RPMI8226 (cell line): ENCODE measurements at regions not wholly inside any gene's neighbourhood (a gene's known extent, or its start where the extent isn't known, plus 50 kb on each side); places are given as distances from the start of the nearest gene placed in this dataset.
A peak's percentile ranks its signal among the peaks of the same experiment; 100 is the strongest.

Experiments
- DNase-seq: peaks from one replicate; pipeline ENCODE4 v3.0.0-alpha.2; 2015

DNA sequence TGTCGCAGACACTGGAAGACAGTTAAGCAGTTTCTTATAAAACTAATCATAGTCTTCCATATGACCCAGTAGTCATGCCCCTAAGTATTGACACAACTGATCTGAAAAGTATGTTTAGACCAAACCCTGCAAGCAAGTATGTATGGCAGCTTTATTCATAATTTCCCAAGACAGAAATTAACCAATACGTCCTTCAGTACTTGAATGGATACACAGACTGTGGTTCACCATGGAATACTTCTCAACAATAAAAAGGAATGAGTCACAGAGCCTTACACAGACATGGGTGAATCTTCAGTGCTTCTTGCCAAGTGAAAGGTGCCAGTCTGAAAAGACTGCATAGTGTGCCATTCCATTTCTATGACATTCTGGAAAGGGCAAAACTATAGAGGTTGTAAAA lies 50.2 kb upstream of the AKR1E2 start:
- DNase-seq = no peak

DNA sequence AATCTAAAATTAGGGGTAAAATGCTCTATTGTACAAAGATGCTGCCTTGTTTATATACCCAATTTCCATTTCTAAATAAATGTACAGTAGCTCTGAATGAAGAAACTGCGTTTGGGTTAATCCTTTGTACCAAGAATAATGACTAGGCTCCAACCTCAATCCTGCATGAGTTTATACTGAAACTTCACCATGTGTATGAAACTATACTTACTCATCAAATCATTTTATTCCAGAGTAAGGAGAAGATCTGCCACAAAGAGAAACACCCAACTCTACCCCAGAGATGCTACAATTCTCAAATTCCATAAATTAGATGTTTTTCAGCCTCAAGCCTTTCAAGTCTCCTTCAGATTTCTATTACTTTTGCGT lies 53.8 kb upstream of the AKR1E2 start:
- no peak for DNase-seq

DNA sequence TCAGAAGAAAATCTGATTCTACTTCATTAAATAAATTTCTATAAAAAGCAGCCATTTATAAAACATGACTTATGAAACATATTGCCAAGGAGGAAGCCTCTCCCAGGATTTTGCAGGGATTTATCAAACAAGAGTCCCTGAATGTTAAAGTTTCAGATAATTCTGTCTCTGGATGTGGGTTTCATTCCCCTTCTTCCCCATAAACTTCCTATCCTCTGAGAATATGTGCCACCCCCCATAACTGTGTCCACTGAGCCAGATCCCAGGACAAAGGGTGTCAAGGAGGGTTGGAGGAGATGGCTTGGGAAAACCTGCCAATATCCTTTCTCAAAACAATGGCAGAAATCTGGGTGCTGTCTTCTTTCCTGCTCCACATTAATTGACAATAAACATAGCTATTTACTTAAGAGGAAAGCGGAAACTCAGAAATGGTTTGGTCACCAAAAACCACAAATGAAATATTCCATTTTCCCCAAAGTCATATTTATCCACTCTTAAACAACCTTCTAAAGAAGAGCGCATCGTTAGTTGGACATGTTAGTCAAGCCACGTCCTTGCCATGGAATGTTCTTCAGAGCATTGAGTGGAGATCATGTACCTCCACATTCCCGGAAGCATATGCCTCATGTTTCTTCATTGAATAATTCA lies 54.3 kb upstream of the AKR1E2 start:
- no peak for DNase-seq

DNA sequence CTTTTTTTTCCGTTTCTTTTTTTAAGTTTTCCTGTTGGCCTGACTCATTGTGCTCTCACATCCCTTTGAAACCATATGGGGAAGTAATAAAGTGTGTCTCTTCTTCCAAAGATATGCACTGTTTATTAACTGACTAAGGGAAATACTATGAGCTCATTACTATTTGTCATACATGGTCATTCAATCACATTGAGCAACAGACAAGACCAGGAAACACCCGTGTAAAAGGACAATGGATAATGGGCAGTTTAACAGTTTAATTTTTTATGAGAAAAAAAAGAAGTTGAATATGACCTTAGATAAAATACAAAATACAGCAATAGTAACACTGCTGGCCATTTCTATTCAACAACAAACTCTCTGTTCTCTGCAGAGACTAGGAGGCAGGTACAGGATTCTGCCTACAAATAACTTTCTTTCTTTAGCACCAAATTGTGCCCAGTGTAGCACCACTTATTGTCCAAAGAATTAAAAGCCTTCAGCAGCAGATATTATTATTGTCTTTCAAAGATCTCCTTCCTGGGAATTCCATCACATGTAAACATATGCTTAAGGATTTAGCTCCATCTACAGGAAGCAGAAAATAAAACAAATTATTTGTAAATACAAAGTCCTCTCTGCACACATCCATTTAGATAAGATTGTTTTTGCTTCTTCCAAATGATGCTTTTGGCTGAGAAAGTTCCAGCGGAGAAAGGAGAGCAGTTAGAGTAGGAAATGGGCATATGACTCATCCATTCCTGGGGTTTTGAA lies 55.0 kb upstream of the AKR1E2 start:
- DNase-seq = no peak

DNA sequence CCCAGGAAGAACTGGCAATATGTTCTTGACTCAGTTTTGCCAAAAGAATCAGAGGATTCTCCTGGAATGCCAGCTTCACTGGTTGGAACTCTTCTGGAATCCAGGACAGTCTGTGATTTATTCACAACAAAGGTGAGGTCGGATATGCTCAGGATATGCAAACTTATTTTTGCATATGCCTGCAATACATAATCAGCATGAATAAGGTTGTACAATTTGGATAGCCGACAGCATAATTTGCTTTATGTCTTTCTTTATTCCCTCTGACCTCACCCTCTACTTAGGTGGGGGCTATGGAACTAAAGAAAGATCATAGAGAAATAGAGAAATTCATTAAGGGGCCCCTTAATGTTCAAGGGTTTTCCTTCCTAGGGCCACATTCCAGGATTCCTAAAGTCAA lies 57.6 kb upstream of the AKR1E2 start:
- no peak for DNase-seq

DNA sequence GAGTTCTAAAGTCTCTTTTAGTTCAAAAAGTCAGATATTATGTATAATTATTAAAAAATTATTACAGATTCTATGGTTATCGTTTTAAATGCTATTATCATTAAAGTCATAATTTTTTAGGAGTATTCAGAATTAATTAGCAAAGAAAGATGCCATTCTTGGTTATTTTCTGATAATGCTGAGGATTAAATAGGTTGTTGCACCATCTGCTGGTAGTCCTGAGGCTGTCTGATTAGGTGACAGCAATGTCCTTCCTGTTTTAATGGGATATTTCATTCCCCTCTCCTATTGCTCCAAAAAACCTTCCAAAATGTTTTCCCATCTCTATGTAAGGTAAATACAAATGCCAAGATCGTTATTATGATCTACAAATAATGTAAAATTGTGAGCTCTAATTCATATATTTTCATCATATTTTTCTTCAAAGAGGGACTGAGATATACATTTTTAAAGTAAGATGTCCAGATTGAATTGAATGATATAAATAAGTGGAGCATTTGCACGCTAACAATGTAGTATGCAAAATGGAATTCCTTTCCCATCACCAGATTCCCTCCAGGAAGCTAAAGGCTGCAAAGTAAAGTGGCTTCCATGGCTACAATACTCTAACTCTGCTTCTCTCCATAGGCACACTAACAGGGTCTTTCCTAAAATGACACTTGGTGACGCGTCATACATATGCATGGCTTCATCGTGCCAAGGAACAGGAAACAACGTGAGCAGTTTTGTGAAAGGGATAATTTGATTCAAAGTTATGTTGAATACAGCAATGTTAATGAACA lies 58.8 kb upstream of the AKR1E2 start:
- peak; percentile 8 for DNase-seq

DNA sequence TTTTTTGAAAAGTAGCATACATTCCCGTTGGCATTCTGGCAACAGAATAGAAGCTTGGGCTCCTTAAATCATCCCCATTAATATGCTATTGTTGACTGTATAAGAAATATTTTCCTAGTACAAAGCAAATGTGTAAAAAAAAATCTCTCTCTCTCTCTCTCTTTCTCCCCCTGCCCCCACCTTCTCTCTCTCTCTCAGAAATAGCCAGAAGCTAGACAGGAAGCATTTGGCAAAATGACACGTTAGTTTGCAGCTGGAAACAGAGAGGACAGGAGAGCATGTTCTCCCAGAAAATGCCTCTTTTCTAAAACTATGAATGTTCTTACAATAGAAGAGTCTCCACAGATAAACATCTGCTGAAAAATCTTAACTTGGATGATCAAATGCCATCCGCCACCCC lies 59.6 kb upstream of the AKR1E2 start:
- no peak for DNase-seq

DNA sequence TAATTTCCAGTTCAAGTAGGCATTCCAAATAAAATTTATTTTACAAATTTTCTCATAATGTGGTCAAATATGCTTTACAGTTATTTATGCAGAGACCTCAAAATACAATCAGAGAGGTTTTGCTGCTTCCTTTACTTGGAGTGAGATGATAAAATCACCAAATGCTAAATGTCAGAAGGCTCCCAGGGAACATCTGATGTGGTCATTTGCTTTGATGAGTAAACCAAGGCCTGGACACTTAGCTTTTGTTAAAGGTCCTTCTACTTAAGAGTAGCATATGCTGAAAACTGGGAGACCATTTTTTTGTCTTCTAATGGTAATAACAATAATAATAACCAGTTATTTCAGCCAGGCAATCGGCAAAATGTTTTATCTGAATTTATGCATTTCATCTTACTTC lies 60.6 kb upstream of the AKR1E2 start:
- no peak for DNase-seq

DNA sequence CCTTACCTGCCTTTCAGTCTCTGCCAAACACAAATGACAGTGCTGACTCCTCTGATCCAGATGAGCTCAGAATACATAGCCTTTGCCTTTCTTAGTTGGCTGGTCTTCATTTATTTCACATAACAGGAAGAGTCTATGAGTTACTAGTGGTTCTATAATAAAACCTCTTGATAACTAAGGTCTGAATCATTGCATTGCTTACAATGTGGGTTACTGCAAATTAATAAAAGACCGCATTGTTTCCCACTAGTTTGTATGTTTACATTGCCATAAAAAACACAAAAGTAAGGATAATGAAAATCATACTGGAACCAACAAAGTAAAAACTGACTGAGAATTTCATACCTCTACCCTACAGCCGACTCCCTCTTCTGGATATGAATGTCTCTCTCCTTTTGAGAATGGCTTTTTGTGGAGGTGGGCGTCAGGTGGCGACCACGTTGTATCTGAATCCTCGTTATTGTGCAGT lies 62.0 kb upstream of the AKR1E2 start:
- no peak for DNase-seq

DNA sequence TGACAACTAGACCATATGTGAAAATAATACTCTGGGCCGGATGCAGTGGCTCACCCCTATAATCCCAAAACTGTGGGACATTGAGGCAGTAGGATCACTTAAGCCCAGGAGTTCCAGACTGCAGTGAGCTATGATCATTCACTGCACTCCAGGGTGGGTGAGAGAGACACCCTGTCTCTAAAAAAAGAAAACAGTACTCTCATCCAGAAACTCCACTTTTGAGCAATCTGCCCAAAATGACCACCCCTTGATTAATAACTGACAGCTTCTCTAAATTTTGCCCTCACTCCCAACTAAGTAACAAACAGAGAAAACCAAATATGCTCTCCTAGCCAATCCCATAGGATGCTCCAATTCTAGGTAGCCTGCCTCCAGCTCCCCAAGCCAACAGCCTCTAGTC lies 62.5 kb upstream of the AKR1E2 start:
- DNase-seq = no peak

DNA sequence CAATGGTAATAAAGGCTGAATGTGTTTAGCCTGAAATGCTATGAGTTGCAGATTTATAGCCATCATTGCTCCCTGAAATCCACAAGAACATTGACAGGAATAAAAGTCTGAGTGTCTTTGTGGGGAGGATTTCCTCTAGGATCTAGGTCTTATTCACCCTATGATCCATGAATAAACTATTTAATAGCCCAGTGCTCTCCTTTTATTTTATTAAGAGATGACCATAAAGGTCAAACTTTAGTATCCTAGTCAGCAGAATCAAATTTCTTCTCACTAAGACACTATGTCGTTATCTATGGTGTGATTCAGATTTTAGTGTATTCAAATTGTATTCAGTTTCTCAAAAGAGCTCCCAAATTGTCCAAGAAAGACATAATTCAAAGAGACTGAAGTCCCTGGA lies 67.8 kb upstream of the AKR1E2 start:
- DNase-seq = no peak

DNA sequence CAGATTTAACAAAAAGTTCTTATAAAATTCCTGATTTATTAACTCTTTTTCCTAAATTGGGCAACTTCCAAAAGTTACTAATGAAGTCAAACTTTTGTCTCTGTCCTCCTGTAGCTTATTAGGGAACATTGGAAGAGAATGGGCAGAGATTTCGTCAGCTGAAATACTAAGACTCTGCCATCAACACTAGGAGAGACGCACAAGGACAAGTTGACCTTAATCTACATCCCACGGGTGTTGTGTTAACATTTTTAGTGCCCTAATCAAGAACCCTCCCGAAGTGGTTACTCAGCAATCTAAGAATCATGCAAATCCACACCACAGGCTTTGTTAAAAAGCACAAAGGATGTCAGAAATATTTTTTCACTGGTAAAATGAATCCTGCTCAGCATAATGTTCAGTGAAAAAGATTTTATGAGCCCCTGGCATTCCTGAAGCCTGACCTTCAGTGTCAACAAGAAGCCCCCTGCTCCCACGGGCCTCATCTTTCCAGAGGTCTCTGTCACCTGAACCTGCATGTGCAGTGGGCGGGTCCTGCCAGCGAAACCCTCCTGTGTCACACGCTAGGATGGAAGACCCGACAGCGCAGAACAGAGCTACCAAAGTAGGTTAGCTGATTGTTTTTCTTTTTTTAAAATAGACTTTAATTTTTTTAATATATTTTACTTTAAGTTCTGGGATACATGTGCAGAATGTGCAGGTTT lies 70.6 kb upstream of the AKR1E2 start:
- no peak for DNase-seq

DNA sequence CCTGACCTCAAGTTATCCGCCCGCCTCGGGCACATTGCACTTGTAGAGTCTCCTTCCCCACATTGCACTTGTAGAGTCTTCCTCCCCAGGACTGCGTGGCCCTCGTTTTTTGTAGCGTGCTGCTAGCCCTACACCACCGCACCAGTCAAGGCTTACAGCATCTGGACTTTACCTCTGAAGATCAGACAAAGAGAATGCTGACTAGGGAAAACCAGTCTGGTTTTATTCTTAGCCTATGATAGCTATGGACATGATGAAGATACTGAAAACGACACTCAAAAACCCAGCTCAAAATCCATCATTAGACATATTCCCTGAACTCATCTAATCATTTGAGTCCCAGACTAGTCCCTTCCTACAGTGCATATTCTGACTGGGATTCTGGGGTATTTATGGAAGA lies 71.9 kb upstream of the AKR1E2 start:
- DNase-seq = no peak

DNA sequence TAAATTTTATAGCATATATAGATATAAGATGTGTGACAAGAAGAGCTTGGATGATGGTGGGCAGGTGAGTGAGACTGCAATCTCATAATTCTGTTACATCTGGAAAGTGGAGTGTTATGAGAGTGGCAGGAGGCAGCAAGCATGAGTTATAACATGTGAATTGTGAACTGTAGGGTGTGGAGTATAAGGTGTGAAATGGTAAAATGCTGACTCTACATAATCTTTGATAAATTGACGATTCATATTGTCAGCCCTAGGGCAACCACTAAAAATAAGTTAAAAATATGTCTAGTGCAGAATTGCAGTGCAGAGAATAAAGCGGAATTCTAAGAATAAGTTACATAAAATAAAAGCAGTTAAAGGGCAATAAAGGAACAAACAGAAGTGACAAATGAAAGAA lies 74.8 kb upstream of the AKR1E2 start:
- DNase-seq = no peak

DNA sequence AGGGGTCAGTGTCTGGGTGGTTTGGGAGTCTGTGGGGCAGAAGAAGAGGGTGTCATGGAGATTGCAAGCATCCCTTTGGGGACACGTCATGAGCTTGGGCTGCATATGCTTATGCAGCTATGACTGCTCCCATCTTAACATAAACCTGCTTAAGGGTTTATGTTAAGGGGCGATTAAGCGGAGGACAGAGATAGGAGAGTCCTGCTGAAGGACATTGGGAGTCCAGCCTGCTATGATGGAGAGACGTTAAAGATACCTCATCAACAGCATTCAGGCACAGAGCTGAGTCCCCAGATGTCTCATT lies 76.8 kb upstream of the AKR1E2 start:
- DNase-seq = no peak

DNA sequence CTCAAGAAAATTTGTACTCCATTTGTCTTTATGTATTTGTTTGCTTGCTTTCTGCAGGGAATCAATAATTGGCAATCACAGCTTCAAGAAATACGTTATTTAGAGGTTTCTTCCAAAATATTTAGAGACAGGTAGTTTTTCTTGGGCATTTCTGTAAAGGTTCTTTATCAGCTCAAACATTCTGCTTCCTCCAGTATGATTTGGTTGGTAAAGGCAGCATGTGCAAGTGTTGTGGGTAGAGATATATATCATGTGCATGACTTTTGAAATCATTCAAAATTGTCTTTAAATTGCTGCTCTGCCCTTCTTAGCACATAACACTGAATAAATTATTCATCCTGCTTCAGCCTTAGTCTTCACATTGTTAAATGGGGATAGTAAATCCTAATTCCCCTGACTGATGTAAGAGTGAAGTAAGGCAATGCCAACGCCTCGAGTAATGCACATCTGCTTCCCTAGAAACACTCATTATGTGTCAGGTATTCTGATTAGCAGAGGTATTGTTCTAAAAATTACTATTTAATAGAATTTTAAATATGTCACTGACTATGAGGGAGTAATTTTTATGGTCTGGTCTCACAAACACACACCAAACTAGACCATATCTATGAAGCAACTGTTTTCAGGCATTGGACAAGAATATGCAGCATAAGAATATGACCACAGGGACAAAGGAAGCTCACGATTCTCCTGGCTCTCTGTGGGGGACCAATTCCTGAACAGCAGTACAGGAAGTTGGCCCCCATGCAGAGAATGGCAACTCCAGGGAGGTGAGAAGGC lies 77.3 kb upstream of the AKR1E2 start:
- DNase-seq = no peak

DNA sequence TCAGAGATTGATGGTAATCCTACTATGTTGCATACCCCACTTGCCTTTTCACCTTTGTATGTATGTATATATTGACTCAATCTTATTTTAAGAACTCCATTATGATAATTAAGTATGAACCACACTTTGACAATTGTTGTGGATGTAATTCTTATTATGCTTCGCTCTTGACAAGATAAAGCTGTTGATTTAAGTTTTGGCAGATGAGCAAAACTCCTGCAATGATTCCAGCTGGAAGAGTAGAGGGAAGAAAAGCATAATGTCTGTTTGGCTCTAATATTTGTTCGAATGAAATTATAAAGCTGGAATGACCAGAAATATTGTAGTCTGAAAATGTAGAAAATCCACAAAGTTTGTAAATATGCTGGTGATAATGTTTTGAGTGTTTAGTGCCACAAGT lies 83.8 kb upstream of the AKR1E2 start:
- no peak for DNase-seq

DNA sequence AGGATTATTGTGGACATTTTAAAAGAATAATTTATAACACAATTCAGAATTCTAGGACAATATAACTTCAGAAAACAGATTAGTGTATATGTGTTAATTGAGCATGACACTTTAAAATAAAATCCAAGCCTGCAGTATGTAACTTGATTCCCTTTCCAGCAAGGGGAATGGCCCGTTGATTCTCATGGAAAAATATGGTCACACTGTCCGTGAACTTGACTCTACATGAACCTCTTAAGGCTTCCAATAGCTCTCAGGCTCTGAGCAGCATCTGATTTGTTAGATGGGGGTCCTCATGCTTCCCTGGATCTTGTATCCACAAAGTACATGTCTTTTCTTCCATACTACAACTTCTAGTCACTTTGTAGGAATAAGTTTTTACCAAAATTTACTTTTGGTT lies 85.5 kb upstream of the AKR1E2 start:
- no peak for DNase-seq

DNA sequence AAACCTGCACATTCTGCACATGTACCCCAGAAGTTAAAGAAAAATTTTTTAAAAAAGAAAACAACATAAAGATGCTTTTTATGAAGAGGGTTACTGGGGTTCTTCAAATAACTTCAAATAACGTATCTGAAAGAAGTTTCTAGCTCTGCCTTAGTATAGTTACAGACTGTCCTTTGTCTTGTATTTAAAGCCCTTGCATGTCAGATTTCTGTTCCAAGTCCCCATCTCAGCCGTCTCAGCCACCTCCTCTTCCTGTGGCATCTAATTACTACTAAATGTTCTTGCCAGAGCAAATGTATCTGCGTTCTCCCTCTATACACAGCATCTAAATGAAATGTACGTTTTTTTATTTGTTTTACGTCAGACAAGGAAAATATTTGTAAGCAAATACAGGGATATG lies 89.4 kb upstream of the AKR1E2 start:
- DNase-seq = no peak

DNA sequence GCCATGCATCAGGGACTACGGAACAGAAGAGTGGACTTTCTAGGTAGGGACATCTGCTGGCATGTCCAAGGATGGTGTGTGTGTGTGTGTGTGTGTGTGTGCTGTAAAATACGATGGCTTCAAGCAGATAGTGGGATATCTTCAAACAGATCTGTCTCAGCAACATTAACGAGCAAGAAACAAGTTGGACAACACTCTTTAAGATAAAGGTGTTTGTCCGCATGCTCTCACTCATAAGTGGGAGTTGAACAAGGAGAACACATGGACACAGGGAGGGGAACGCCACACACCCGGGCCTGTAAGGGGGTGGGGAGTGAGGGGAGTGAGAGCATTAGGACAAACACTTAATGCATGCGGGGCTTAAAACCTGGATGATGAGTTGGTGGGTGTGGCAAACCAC lies 89.8 kb upstream of the AKR1E2 start:
- DNase-seq = no peak

DNA sequence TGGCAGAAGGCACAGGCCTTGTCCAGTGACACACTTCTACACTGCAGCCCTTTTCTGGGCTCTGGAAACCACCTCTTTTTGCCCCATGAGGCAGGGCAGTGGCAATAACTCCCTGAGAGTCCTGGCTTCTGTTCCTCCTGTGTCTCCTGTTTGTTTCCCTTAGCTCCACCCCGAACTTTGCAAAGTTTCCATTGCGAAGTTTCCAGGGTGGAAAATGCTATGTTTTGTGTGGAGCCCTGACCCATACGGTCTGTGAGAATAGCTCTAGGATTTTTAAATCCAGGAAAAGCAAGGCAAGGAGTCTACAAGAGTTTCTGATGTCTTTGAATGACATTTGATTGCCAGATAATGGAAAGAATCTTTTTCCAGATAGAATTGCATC lies 92.2 kb upstream of the AKR1E2 start:
- DNase-seq = no peak

DNA sequence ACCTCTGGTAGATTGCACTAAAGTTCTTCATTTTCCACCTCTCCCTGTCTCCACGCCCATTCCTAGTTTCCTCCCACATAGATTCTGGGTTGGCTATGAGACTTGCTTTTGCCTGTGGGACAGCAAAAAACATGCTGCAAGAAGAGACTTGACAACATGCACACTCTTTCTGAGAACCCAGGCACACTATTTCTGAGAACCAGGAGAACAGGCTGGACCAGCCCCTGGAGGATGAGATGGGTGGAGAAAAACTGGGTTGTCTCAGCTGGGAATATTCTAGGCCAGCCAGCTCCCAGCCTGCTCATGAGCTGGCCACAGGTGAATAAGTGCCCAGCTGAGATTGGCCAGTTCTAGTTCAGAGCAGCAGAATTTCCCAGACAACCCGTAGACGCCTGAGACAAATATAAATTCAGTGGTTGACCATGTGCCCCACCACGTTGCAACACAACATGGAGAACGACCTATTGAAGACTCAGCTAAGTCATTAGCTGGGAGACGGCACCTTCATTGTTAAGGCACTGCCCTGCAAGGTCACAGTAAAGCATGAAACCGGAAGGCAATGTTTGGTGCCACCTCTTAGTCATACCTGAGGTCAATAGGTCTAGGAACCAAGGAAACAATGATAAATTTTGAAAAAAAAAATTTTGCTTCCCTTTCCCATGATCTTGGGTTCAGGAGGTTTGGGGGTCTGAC lies 92.7 kb upstream of the AKR1E2 start:
- no peak for DNase-seq
